SIG-M5 (cell line): ENCODE measurements at regions not wholly inside any gene's neighbourhood (a gene's known extent, or its start where the extent isn't known, plus 50 kb on each side); places are given as distances from the start of the nearest gene placed in this dataset.
"Not testable (repeated sequence)": the region's sequence is repeated elsewhere in the genome, so short reads cannot be mapped to it uniquely, and the experiment has no call there.

Source experiments
- DNase-seq: peaks from one replicate; lab custom pipeline; 2025; lab: John Stamatoyannopoulos, UW

DNA sequence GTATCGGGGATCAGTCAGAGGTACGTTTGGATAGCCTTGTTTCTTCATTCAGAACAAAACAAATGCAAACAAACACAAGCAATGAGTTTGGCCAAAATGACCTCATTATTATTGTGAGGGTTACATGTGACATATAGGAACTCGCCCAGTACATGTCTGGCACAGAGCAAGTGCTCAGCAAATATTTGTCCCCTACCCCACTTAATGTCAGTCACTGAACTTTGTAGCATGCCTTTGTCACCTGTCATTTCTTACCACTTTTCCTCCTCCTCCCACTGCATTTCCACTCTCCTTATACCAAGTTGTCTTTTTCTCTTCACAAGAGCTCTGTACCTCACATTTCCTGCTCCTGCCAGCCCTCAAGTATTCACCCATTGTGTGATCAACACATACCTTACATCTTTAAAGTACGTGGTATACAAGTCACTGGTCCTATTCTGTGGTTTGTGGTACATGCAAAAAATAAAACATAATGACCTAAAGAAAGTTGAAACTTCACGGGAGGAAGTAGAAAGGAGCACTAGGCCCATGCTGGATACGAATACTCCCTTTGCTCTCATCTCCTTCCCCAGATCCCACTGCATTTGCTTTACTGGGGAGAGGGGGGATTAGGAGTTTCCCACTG lies 236.0 kb downstream of the INHBA start:
- DNase-seq = no peak

DNA sequence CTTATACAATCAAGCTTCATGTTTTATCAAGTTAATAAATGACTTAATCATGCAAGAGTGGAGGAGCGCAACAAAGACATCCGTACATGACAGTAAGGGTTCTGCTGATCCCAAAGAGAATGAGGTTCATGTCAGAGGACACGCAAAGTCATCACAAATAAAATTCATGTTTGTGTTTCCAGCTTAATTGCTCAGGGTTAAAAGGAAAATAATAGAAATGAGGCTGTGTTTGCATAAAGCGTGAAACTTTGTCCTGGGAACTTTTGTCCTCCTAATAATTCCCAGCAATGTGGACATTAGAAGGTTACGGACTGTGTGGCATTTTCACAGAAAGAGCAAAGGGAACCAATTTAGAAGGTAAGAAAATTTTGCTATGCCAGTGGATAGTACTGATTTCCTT lies 237.3 kb downstream of the INHBA start:
- DNase-seq = no peak

DNA sequence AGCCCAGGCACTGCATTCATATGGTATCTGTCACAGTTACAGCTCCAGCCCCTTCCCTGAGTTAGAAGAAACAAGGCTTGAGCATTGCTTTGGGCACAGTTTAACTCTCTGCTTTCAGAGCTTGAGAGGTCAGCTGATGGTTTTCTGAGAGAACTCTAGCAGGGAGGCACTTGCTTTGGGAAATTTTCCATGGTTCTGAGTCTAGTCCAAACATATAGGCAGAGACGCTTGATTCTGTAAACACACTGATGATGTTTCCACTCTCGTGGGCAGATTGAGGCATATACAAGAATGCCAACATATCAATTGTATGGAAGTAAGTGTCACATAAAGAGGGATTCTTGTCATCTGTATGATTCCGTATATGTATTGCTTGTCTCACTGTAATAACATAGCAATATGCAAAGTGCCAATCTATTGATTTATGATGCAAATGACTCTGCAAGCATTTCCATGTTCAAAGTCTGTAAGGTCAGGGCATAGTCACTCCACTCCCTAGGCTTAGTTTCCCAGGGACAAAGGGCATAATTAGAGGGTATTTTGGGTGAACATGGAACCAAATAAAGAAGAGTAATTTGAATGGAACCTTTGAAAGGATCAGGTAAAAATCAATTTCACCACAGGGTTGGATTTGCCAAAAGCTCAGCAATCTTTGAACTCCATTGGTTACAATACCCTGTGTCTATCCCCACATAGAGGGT lies 239.0 kb downstream of the INHBA start:
- DNase-seq = no peak

DNA sequence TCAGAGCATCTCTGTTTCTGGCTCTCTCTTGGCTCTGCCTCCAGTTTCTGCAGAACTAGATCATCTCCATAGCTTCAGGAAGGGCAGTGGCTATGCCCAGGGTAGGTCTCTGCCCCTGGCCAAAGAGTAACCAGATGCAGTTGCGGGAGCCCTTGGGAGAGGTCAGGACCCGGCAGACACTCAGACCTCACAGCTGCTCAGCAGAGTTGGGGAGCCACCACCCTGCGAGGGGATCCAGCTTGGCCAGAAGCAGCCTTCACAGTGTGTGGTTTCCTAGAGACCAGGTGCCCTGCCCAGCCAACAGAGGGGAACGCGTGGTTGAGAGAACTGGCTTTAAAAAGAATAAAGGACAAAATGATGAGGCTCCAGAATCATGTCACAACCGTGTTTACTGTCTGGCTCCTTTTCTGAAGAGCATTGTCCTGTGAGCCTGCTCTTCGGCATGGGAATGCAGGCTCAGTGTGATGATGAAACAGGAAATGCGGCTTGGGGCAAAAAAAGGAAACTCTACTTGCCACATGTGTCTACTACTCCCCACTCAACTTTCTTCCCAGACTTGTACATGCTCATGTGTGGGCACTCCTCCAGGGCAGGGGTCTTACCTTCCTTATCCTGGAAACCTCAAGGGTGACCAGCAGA lies 243.1 kb downstream of the INHBA start:
- DNase-seq = peak; percentile 9

DNA sequence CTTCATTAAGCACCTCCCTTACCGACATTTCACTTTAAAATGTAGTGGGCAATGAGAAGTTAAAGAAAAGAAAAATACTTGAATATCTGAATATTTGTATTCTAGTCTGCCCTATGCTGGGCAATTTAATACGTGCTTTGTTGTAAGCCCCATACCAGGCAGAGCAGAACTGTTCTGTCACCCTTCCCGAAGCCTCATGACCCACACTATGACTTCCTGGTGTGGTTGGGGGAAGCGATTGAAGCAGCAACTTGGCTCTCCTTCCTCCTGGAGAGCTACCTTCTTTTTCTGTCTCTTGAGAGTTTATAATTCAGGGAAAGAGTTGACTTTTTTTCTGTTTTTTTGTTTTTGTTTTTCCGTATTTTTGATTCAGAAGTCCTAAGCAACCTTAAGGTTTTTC lies 243.7 kb downstream of the INHBA start:
- no peak for DNase-seq

DNA sequence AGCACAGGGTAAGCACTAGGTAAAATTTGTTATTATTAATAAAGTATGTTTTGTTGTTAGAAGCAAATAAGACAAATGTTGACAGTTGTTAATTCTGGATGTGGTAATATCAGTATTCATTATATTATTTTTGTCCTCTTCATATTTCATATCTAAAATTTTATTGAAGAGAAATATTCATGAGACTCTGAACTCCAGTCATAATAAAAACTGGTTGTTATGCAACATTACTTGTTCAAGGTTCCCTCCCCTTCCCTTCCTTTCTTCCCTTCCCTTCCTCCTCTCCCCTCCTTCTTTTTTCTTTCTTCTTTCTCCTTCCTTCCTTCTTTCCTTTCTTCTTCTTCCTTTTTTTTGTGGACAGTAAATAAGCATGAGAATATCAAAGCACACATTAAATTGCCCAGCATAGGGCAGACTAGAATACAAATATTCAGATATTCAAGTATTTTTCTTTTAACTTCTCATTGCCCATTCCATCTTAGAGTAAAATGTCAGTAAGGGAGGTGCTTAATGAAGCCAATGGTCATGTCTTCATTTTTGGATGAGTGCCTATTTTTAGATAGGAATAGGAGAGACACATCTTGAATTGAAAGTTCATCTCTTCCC lies 245.0 kb downstream of the INHBA start:
- no peak for DNase-seq

DNA sequence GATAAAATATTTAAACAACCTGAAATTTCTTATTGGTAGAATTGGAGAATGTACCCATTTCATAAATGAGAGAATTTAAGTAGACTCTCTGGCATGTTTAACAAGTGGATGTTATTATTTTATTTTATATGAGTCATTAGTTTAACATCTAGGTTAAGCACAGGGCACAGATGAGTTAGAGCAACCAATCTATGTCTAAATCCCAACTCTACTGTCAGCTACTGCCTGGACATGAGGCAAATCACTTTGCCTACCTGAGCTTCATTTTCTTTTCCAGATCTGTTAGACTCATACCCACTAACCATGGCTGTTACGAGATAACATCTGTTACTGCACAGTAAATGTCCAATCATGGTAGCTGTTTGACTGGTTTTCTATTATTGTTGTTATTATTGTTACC lies 251.1 kb downstream of the INHBA start:
- no peak for DNase-seq

DNA sequence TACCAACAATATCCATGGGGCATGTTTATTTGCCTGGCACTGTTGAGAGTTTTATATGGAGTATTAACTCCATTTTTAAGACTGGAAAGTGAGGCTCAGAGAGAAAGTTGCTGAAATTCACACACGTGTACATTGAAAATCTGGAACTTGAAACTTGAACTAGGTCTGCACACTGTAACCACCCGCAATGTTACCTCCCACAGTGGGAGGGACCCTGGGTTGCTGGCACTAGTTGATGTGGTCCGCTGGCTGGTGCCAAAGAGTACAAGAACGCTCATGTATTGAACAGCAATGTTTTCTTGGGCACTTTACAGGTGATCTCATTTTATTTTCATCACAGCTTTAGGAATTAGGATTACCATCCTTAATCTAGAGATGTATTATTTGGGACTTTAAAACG lies 253.2 kb downstream of the INHBA start:
- no peak for DNase-seq

DNA sequence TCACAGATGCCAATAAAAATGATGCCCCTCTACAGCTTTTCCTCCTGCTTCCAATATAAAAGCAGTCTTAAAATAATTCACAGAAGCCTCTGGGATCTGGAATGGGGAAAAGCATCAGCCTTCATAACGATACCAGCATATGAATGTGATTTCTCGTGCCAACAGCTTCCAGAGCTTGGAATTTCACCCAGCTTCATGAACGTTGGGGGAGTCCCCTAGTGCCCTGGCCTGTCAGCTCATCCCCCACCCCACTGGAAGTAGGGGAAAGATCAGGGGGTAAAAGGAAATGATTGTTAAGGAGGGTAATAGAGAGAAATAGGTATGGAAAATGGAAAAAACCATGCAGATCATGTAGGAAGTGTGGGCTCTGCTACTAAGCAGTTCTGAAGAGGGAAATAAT lies 253.6 kb downstream of the INHBA start:
- no peak for DNase-seq

DNA sequence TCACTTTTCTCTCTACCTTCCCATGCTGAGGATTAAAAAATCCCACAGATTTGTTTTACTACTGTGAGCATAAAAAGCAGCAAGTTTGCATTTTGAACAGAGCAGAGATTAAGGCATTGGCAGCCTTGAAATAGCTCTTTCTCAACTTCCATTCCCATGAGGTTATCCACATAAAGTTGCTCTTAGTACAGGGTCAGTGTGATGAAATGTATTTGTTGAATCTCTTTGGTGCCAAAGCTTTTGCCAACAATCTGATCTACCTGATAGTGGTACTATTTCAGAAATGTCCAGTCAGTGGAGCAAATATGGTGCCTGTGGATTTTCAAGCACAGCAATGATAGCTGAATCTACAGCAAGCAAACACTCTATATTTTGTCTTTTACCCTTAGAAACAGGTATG lies 254.8 kb downstream of the INHBA start:
- no peak for DNase-seq

DNA sequence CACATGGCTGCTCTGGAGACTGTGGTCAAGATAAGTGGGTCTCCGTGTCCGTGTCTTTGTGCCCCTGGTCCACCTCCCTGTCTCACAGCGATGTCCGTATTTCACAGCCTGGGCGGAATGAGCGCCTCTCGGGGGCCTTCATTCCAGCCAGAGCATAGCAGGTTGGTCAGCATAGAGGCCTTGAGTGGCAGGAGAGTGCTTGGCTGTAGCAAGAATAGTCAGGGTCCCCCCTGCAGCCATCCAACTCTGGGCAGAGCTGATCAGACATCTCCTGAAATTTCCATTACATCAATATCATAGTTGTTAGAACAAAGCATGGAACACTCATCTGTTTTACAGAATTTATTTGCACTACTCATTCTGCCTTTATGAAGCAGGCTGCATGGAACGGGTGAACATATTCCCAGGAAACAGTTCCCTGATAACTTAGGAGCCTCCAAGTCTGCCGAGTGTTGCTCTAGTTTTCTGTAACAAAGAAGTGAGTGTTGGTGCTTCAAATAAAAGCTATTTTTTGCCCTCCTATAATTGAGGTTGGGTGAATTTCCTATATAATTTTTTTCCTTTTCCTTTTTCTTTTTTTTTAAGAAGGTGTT lies 255.3 kb downstream of the INHBA start:
- no peak for DNase-seq

DNA sequence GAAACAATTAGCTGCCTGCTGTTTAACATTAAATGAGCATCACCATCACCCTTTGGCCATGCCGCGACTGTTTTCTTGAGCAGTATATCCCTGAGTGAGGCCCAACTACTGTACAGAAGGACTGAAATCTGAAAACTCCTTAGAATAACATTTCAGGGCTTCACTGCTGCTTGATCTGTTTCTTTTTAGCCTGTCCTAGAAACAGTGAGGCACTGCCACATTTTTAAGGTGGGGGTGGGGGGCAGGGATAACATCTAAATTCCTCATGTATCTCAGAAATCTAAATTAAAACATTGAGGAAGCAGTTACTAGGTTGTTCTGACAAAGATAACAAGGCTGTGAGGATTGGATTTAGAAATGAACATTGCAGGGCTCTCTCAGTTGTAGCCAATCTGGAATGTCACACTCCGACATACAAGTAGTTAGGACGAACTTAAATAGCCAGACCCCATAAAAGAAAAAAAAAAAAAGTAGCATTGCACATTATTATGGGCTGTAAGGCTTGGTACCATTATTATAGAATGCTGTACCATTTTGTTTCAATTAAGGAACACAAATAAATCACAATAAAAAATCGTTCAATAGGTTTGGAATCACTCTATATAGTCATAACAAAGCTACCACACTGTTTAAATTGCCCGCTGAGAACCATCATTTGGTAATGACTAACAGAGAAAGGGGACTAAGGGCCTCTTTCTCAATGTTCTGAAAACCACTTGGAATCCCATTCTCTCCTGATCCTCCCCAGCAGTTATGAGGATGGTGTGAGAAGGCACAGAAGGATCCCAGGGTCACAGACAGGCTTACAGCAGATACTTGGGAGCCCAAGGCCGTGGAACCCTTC lies 256.1 kb downstream of the INHBA start:
- no peak for DNase-seq

DNA sequence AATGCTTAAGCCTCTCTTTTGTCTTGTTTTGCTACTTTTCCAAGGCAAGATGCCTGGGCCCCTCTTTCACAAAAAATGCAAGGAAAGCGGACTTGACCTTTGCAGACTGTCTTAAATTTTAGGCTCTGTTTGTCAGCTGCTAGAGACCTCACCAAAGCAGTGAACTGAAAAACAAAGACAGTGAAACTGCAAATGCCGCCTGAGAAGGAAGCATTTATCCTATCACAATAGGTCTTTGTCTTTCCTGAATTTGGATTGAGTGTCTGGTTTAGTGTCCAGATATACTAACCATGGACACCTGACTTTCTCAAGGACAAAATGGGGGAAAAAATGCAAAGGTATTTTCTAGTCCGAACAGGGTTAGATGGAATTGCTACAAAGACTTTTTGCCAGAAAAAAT lies 256.9 kb downstream of the INHBA start:
- no peak for DNase-seq

DNA sequence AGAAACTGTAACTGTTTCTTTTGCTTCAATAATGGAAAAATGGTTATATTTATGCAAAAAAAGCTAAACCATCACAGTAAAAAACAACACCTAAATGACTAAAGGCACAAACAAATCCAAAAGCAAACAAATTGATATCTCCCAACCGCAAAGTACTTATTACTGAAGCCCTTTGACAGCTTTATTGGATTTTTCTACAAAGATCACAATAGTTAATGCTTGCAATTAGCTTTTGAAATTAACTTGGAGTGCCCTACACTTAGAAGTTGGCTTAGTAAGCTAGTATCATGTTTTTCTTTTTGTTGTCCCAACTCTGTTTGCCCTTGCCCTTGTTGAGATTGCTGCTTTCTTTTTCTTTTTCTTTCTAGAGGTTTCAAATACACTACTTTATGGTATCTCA lies 257.5 kb downstream of the INHBA start:
- DNase-seq = no peak

DNA sequence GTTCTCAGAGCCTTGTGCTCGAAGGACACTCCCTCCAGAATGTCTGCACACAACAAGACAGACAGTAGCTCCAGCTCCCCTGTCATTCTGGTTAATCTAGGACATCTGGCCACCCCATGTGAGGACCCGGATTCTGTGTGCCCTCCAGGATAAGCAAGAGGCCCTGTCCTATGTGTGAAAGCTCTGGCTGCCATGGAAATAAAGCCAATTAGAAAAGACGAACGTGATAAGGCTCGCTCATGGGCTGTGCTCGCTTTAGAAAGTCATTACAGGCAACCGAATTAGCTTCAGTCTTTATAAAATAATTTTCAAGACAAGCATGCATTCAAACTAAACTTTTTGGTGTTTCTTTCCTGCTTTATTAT lies 263.4 kb downstream of the INHBA start:
- DNase-seq = no peak

DNA sequence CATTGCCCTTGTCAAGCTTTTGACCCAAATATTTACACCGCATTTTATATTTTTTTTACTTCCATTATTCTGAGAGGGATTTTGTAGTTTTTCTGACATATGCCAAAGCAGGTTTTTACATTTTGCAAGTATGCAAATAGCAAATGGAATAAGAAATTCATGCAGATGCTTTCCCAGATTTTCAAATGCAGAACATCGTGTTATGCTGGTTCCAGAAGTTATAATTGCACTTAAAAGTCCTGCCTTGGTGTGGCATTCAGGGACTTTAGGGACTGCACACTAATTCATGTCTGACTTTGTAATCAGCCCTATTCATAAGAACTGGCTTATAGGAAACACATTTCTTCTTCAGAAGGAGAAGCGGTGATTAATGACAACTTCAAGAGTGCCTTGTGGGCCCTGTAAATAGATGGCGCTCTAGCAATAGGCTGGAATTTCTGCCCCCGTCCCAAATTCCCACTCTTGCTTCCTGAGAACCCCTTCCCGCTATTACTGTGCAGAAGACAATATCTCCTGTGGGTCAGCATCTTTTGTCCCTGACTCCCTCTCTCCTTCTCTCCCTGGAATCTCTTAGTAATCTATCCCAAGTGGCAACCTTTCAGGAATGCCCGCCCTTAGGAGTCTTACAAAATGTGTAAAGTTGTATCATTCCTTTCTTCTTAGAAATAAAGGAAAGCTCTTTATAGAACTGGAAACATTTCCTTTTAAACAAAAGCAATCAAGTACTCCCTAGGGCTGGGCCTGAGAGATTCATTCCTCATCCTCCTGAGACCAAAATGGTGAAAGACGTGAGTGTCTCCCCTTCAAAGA lies 264.0 kb downstream of the INHBA start:
- DNase-seq = no peak

DNA sequence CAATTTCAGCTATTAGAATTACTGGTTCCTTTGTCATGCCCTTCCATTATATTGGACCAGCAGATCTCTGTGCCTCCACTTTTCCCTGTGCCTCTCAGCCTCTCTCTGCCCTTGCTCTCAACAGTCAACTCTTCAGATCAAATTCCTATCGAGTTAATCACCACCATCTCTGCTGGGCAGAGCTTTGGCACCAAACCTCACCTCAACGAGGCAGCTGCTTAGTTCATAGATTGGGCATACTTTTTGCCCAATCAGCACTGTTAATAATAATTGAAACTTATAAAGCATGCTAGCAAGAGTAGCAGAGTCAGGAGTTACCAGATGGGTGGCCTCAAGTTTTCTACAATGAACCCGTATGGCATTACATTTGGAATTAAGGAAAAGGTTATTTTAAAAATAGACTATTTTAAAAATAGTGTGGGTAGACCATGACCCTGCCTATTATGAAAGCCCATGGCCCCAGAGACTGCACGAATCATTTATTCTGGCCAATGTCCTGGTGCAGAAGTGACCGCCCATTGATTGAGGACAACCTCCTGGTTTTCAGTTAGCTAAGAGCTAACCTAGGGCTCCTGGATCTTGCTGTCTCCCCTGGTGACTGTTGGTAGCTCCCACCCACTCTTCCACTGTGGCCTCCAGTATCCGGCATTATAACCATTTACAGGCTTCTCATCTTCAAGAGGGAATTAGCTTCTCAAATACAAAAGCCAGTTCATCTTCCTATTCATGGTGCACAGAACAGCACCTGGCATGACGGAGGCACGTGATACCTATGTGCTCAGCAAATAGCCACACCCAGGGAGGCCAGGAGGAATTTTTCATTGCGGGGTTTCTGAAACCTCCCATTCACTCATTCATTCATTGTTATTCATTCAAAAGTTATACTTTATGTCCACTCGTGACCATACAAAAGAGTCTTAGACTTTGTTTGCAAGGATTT lies 265.4 kb downstream of the INHBA start:
- no peak for DNase-seq

DNA sequence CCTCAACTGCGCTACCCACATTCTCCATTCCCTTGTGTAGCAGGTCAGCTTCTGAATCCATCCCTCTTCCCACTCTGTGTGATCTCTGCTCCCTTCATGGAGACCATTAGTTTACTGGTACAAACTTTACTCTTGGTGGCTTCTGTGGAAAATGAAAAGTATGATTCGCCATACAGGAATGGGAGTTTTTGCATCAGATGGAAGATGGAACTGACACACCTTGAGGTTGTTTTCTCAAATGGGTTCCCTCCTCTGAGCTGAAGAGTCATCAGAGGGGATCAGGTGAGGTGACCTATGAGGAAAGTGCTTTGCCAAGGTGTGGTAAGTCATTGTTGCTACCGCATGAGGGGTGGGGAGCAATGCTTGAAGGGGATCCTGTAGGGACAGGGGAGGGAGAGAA lies 266.8 kb downstream of the INHBA start:
- no peak for DNase-seq

DNA sequence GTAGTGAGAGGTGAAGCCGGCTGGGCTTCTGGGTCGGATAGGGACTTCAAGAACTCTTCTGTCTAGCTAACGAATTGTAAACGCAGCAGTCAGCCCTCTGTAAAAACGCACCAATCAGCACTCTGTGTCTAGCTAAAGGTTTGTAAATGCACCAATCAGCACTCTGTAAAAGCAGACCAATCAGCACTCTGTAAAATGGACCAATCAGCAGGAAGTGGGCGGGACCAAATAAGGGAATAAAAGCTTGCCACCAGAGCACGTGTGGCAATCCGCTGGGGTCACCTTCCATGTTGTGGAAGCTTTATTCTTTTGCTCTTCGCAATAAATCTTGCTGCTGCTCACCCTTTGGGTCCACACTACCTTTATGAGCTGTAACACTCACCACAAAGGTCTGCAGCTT lies 267.9 kb downstream of the INHBA start:
- DNase-seq = not testable (repeated sequence)

DNA sequence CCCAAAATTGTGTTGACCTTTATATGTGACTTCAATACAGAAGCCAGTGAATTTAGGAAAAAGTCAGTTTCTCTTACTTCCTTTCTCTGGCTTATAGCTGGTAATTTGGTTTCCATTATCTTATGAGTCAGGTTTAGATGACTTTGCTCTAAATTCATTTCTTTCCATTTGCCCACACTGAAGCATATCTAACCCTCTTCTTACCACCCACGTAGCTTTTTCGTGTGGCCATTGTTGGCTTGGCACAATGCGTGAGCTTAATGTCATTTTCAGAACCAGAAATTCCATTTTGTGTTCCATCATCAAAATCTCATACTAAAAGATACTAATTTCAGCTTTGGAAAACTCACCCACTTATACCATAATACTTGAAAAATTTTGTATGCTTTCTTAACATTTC lies 271.2 kb downstream of the INHBA start:
- no peak for DNase-seq
